ENCODE measurements at regions not wholly inside any gene's neighbourhood (a gene's known extent, or its start where the extent isn't known, plus 50 kb on each side); places are given as distances from the start of the nearest gene placed in this dataset.

- Histone ChIP-seq H3K9me3 (no peaks in the 10 kb centered on the region), H3K4me1 (peaks cover 5% of the 10 kb centered on the region), H3K27me3 (peaks cover 3% of the 10 kb centered on the region), H3K4me3 (no peak overlapping the region), H3K36me3 (no peaks in the 10 kb centered on the region), H3K27ac (no peak overlapping the region)
- TF ChIP-seq POLR2AphosphoS5 (IDR thresholded peaks at IDR 0.05) (no peak), EP300 (IDR thresholded peaks at IDR 0.05) (no peak), POLR2A (IDR thresholded peaks at IDR 0.05) (no peak), CTCF (IDR thresholded peaks at IDR 0.05) (no peak)
- no peak for DNase-seq (ENCODE audit: low spot score in 2 of 2)
- 33% methylated on average over 1 of the region's 1 CpG for WGBS
Measured at GRCh38 chr11:119849872-119850271, 120.9 kb upstream of the NECTIN1 start.

DNA sequence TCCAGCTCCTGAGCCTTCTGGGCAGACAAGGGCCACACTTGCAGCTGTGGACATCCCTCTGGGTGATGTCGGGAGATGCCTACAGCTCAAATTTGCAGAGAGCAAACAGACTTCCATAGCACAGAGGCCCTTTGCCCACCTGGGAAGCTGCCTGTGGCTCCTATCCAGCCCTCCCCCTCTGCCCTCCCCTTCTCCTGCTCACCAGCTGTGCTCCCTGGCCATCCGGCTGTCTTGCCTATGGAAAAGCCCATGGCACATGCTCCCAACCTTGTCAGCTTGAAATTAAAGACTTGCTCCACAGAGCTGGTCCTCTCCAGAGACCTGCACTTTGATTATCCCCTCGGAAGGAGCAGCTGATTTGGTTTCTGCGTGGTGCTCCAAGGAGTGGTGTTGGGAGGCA lies 118.9 kb upstream of the NECTIN1 start:
- 45% methylated on average over 3 of the region's 4 CpGs for WGBS
- H3K27ac ChIP-seq: no peak overlapping the region
- no peaks in the 10 kb centered on the region for H3K4me1 ChIP-seq
- no peak for DNase-seq (ENCODE audit: low spot score in 2 of 2)
- H3K36me3 ChIP-seq: no peaks in the 10 kb centered on the region
- H3K27me3 ChIP-seq: no peaks in the 10 kb centered on the region
- H3K4me3 ChIP-seq: no peak overlapping the region
- no peak for TF ChIP-seq POLR2AphosphoS5 (IDR thresholded peaks at IDR 0.05)
- TF ChIP-seq EP300 (IDR thresholded peaks at IDR 0.05): no peak
- no peak for TF ChIP-seq POLR2A (IDR thresholded peaks at IDR 0.05)
- TF ChIP-seq CTCF (IDR thresholded peaks at IDR 0.05): no peak
- no peaks in the 10 kb centered on the region for H3K9me3 ChIP-seq

GRCh38 chr11:119846374-119846773 lies 117.4 kb upstream of the NECTIN1 start:
- H3K9me3 ChIP-seq: no peaks in the 10 kb centered on the region
- no peak overlapping the region for H3K4me3 ChIP-seq
- DNase-seq (ENCODE audit: low spot score in 2 of 2): no peak
- 83% methylated on average over 2 of the region's 3 CpGs for whole genome bisulfite sequencing
- no peaks in the 10 kb centered on the region for H3K36me3 ChIP-seq
- no peaks in the 10 kb centered on the region for H3K4me1 ChIP-seq
- no peaks in the 10 kb centered on the region for H3K27me3 ChIP-seq
- H3K27ac ChIP-seq: no peak overlapping the region
- TF ChIP-seq CTCF (IDR thresholded peaks at IDR 0.05) (no peak), POLR2AphosphoS5 (IDR thresholded peaks at IDR 0.05) (no peak), EP300 (IDR thresholded peaks at IDR 0.05) (no peak), POLR2A (IDR thresholded peaks at IDR 0.05) (no peak)

- 61% methylated on average over 4 of the region's 4 CpGs for WGBS
- TF ChIP-seq CTCF (IDR thresholded peaks at IDR 0.05) (no peak), POLR2A (IDR thresholded peaks at IDR 0.05) (no peak), POLR2AphosphoS5 (IDR thresholded peaks at IDR 0.05) (no peak), EP300 (IDR thresholded peaks at IDR 0.05) (no peak)
- Histone ChIP-seq H3K9me3 (no peaks in the 10 kb centered on the region), H3K27ac (no peak overlapping the region), H3K4me1 (no peaks in the 10 kb centered on the region), H3K27me3 (no peaks in the 10 kb centered on the region), H3K4me3 (no peak overlapping the region), H3K36me3 (no peaks in the 10 kb centered on the region)
- no peak for DNase-seq (ENCODE audit: low spot score in 2 of 2)
Measured at GRCh38 chr11:119845756-119846155, 116.8 kb upstream of the NECTIN1 start.

- Histone ChIP-seq H3K27me3 (no peaks in the 10 kb centered on the region), H3K9me3 (no peaks in the 10 kb centered on the region), H3K27ac (no peak overlapping the region), H3K4me1 (no peaks in the 10 kb centered on the region), H3K4me3 (no peak overlapping the region), H3K36me3 (no peaks in the 10 kb centered on the region)
- DNase-seq (ENCODE audit: low spot score in 2 of 2): no peak
- WGBS: 82% methylated on average over 9 of the region's 10 CpGs
- TF ChIP-seq EP300 (IDR thresholded peaks at IDR 0.05) (no peak), CTCF (IDR thresholded peaks at IDR 0.05) (no peak), POLR2AphosphoS5 (IDR thresholded peaks at IDR 0.05) (no peak), POLR2A (IDR thresholded peaks at IDR 0.05) (no peak)
Measured at GRCh38 chr11:119845305-119845704, 116.3 kb upstream of the NECTIN1 start.
